ENCODE measurements at regions not wholly inside any gene's neighbourhood (a gene's known extent, or its start where the extent isn't known, plus 50 kb on each side); places are given as distances from the start of the nearest gene placed in this dataset.

GRCh38 chr11:27281276-27281675, 81.7 kb downstream of the CCDC34 start:
- no peak for DNase-seq
- no peaks in the 10 kb centered on the region for H3K27me3 ChIP-seq
- no peaks in the 10 kb centered on the region for H3K36me3 ChIP-seq
- H3K4me3 ChIP-seq, result no peak overlapping the region
- intact Hi-C loops (cut with DNase I), result no loop called here
- peaks cover 0 to 10% (median 0%) of the 10 kb centered on the region in 4 donors for H3K4me1 ChIP-seq
- no peaks in the 10 kb centered on the region for H3K9me3 ChIP-seq
- 78% methylated on average over 2 of the region's 2 CpGs for WGBS (ENCODE audit: insufficient coverage, low coverage, low lambda C conversion rate, missing lambda C conversion rate)
- no peak overlapping the region for H3K27ac ChIP-seq
- no peak for ATAC-seq
- no peak for TF ChIP-seq POLR2A (IDR thresholded peaks at IDR 0.05)

- no peak overlapping the region for H3K4me3 ChIP-seq
- H3K27ac ChIP-seq, result no peak overlapping the region
- no peak for DNase-seq
- H3K27me3 ChIP-seq, result no peaks in the 10 kb centered on the region
- no peaks in the 10 kb centered on the region for H3K9me3 ChIP-seq
- peaks cover 0 to 10% (median 0%) of the 10 kb centered on the region in 4 donors for H3K4me1 ChIP-seq
- no peaks in the 10 kb centered on the region for H3K36me3 ChIP-seq
- TF ChIP-seq POLR2A (IDR thresholded peaks at IDR 0.05), result no peak
- no peak for TF ChIP-seq CTCF (IDR thresholded peaks at IDR 0.05)
- intact Hi-C loops (cut with DNase I), result no loop called here
- WGBS (ENCODE audit: insufficient coverage, low coverage, low lambda C conversion rate, missing lambda C conversion rate), result 75% methylated on average over 3 of the region's 3 CpGs
- no peak for ATAC-seq
Observed at GRCh38 chr11:27280140-27280539, 82.9 kb downstream of the CCDC34 start.

- Histone ChIP-seq H3K9me3 (no peaks in the 10 kb centered on the region), H3K4me3 (no peak overlapping the region), H3K27me3 (no peaks in the 10 kb centered on the region), H3K4me1 (peaks cover 0 to 10% (median 0%) of the 10 kb centered on the region in 4 donors), H3K36me3 (no peaks in the 10 kb centered on the region), H3K27ac (no peak overlapping the region)
- DNase-seq (no peak), ATAC-seq (no peak)
- intact Hi-C loops (cut with DNase I), result no loop called here
- TF ChIP-seq POLR2A (IDR thresholded peaks at IDR 0.05) (no peak), CTCF (IDR thresholded peaks at IDR 0.05) (no peak)
- WGBS (ENCODE audit: insufficient coverage, low coverage, low lambda C conversion rate, missing lambda C conversion rate), result 73% methylated on average over 4 of the region's 4 CpGs
Observed at GRCh38 chr11:27279460-27279859, 83.6 kb downstream of the CCDC34 start.

- Histone ChIP-seq H3K36me3 (no peaks in the 10 kb centered on the region), H3K9me3 (no peaks in the 10 kb centered on the region), H3K27me3 (no peaks in the 10 kb centered on the region), H3K27ac (no peak overlapping the region), H3K4me1 (peaks cover 0 to 7% (median 0%) of the 10 kb centered on the region in 4 donors), H3K4me3 (no peak overlapping the region)
- 60% methylated on average over 1 of the region's 1 CpG for WGBS (ENCODE audit: insufficient coverage, low coverage, low lambda C conversion rate, missing lambda C conversion rate)
- TF ChIP-seq CTCF (IDR thresholded peaks at IDR 0.05) (no peak), POLR2A (IDR thresholded peaks at IDR 0.05) (no peak)
- DNase-seq (no peak), ATAC-seq (no peak)
- intact Hi-C loops (cut with DNase I), result no loop called here
Observed at GRCh38 chr11:27277843-27278242, 85.2 kb downstream of the CCDC34 start.

GRCh38 chr11:27276141-27276540, 86.9 kb downstream of the CCDC34 start:
- TF ChIP-seq POLR2A (IDR thresholded peaks at IDR 0.05), result no peak
- no peak for TF ChIP-seq CTCF (IDR thresholded peaks at IDR 0.05)
- Histone ChIP-seq H3K27me3 (no peaks in the 10 kb centered on the region), H3K9me3 (no peaks in the 10 kb centered on the region), H3K36me3 (no peaks in the 10 kb centered on the region), H3K27ac (no peak overlapping the region), H3K4me3 (no peak overlapping the region), H3K4me1 (no peaks in the 10 kb centered on the region)
- ATAC-seq (no peak), DNase-seq (no peak)
- 67% methylated on average over 1 of the region's 1 CpG for whole genome bisulfite sequencing (ENCODE audit: insufficient coverage, low coverage, low lambda C conversion rate, missing lambda C conversion rate)
- intact Hi-C loops (cut with DNase I), result no loop called here
